ENCODE measurements at regions not wholly inside any gene's neighbourhood (a gene's known extent, or its start where the extent isn't known, plus 50 kb on each side); places are given as distances from the start of the nearest gene placed in this dataset.

GRCh38 chr9:129558551-129559505 lies 62.1 kb downstream of the C9orf50 start:
- no peak for TF ChIP-seq RCOR1 (IDR thresholded peaks at IDR 0.05; ENCODE audit: insufficient replicate concordance, low read length)
- TF ChIP-seq, protein P1, sequence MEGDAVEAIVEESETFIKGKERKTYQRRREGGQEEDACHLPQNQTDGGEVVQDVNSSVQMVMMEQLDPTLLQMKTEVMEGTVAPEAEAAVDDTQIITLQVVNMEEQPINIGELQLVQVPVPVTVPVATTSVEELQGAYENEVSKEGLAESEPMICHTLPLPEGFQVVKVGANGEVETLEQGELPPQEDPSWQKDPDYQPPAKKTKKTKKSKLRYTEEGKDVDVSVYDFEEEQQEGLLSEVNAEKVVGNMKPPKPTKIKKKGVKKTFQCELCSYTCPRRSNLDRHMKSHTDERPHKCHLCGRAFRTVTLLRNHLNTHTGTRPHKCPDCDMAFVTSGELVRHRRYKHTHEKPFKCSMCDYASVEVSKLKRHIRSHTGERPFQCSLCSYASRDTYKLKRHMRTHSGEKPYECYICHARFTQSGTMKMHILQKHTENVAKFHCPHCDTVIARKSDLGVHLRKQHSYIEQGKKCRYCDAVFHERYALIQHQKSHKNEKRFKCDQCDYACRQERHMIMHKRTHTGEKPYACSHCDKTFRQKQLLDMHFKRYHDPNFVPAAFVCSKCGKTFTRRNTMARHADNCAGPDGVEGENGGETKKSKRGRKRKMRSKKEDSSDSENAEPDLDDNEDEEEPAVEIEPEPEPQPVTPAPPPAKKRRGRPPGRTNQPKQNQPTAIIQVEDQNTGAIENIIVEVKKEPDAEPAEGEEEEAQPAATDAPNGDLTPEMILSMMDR (conservative IDR thresholded peaks at IDR 0.05; ENCODE audit: low read depth, low read length), result no peak
- no peak for TF ChIP-seq POLR2A (IDR thresholded peaks at IDR 0.05; ENCODE audit: low read depth, low read length)
- TF ChIP-seq MXI1 (IDR thresholded peaks at IDR 0.05; ENCODE audit: borderline replicate concordance, low read depth, low read length), result no peak
- TF ChIP-seq, protein P2, sequence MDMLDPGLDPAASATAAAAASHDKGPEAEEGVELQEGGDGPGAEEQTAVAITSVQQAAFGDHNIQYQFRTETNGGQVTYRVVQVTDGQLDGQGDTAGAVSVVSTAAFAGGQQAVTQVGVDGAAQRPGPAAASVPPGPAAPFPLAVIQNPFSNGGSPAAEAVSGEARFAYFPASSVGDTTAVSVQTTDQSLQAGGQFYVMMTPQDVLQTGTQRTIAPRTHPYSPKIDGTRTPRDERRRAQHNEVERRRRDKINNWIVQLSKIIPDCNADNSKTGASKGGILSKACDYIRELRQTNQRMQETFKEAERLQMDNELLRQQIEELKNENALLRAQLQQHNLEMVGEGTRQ (IDR thresholded peaks at IDR 0.05; ENCODE audit: low read depth, low read length), result no peak
